ENCODE measurements at regions not wholly inside any gene's neighbourhood (a gene's known extent, or its start where the extent isn't known, plus 50 kb on each side); places are given as distances from the start of the nearest gene placed in this dataset.

- DNase-seq (ENCODE audit: low spot score) = no peak
Observed at GRCh38 chr22:48894064-48894671, 933.5 kb downstream of the BRD1 start.

GRCh38 chr22:48893288-48894063 is 934.2 kb downstream of the BRD1 start:
- no peak for DNase-seq (ENCODE audit: low spot score)

- no peak for DNase-seq (ENCODE audit: low spot score)
Observed at GRCh38 chr22:48892578-48893287, 934.9 kb downstream of the BRD1 start.

- no peak for DNase-seq (ENCODE audit: low spot score)
Observed at GRCh38 chr22:48891688-48892577, 935.7 kb downstream of the BRD1 start.

GRCh38 chr22:48890693-48891554 is 936.7 kb downstream of the BRD1 start:
- DNase-seq (ENCODE audit: low spot score) = no peak

GRCh38 chr22:48889887-48890692 is 937.6 kb downstream of the BRD1 start:
- no peak for DNase-seq (ENCODE audit: low spot score)

- no peak for DNase-seq (ENCODE audit: low spot score)
Observed at GRCh38 chr22:48889209-48889830, 938.4 kb downstream of the BRD1 start.

- DNase-seq (ENCODE audit: low spot score) = no peak
Observed at GRCh38 chr22:48888466-48889208, 939.0 kb downstream of the BRD1 start.

GRCh38 chr22:48887394-48888332 is 940.0 kb downstream of the BRD1 start:
- DNase-seq (ENCODE audit: low spot score) = no peak

GRCh38 chr22:48886604-48887393 is 940.9 kb downstream of the BRD1 start:
- DNase-seq (ENCODE audit: low spot score) = no peak

GRCh38 chr22:48885919-48886305 is 941.8 kb downstream of the BRD1 start:
- no peak for DNase-seq (ENCODE audit: low spot score)

GRCh38 chr22:48885271-48885918 is 942.3 kb downstream of the BRD1 start:
- DNase-seq (ENCODE audit: low spot score) = no peak

- DNase-seq (ENCODE audit: low spot score) = no peak
Observed at GRCh38 chr22:48884786-48885185, 942.9 kb downstream of the BRD1 start.

GRCh38 chr22:48884324-48884723 is 943.3 kb downstream of the BRD1 start:
- DNase-seq (ENCODE audit: low spot score) = no peak

GRCh38 chr22:48883211-48883960 is 944.3 kb downstream of the BRD1 start:
- no peak for DNase-seq (ENCODE audit: low spot score)
